HepG2 (cell line): ENCODE measurements at regions not wholly inside any gene's neighbourhood (a gene's known extent, or its start where the extent isn't known, plus 50 kb on each side); places are given as distances from the start of the nearest gene placed in this dataset.

Experiments
- BCL6 ChIP-seq: IDR thresholded peaks from 2 replicates; pipeline ENCODE4 v1.6.1; 2016; ENCODE audit warnings: missing genetic modification reagents, missing compliant biosample characterization
- EED ChIP-seq: sonication (generic); formaldehyde crosslinking; IDR thresholded peaks from 2 replicates; pipeline ENCODE4 v1.5.0; 2020; ENCODE audit warnings: mild to moderate bottlenecking, missing genetic modification reagents
- HMG20B ChIP-seq: conservative IDR thresholded peaks from 2 replicates; pipeline ENCODE4 v1.6.1; 2016; ENCODE audit warnings: missing genetic modification reagents, missing compliant biosample characterization
- NFE2 ChIP-seq: sonication (generic); formaldehyde crosslinking; IDR thresholded peaks from 2 replicates; pipeline ENCODE4 v1.4.0; 2020; ENCODE audit warnings: missing genetic modification reagents
- POLR2A ChIP-seq, 2 experiments: IDR thresholded peaks; 2 replicates each; pipeline ENCODE4 v1.6.1; 2011; ENCODE audit warnings: low read depth in 2 of 2, low read length in 2 of 2, mild to moderate bottlenecking in 1 of 2, moderate library complexity in 1 of 2; ENCODE audit not compliant: insufficient read depth in 1 of 2
- POLR2AphosphoS5 ChIP-seq: IDR thresholded peaks from 2 replicates; pipeline ENCODE4 v1.6.1; 2012; ENCODE audit warnings: low read depth, low read length
- PREB ChIP-seq: sonication (generic); formaldehyde crosslinking; IDR thresholded peaks from 2 replicates; pipeline ENCODE4 v1.4.0; 2020; ENCODE audit warnings: missing genetic modification reagents
- SMARCE1 ChIP-seq: fragments of 450-650 bp; IDR thresholded peaks from 2 replicates; pipeline ENCODE4 v1.6.1; 2017; ENCODE audit warnings: borderline replicate concordance
- TEAD2 ChIP-seq: sonication (generic); formaldehyde crosslinking; IDR thresholded peaks from 2 replicates; pipeline ENCODE4 v1.9.0; 2021; ENCODE audit warnings: missing genetic modification reagents
- ZBTB38 ChIP-seq: sonication (generic); formaldehyde crosslinking; IDR thresholded peaks from 2 replicates; pipeline ENCODE4 v1.5.1; 2020; ENCODE audit warnings: mild to moderate bottlenecking, missing genetic modification reagents
- ZFP90 ChIP-seq: sonication (generic); formaldehyde crosslinking; IDR thresholded peaks from 2 replicates; pipeline ENCODE4 v1.8.0; 2022; ENCODE audit warnings: missing genetic modification reagents, mild to moderate bottlenecking, inconsistent platforms, borderline replicate concordance
- ZNF142 ChIP-seq: sonication (generic); formaldehyde crosslinking; IDR thresholded peaks from 2 replicates; pipeline ENCODE4 v1.4.0; 2020; ENCODE audit warnings: missing genetic modification reagents
- ZNF207 ChIP-seq: fragments of 450-650 bp; IDR thresholded peaks from 2 replicates; pipeline ENCODE4 v1.6.1; 2016; ENCODE audit warnings: antibody characterized with exemption, borderline replicate concordance
- ZNF7 ChIP-seq: IDR thresholded peaks from 2 replicates; pipeline ENCODE4 v1.6.1; 2016; ENCODE audit warnings: missing biosample characterization, missing genetic modification reagents

- TF ChIP-seq BCL6 (CRISPR knock-in tag), result no peak
- TF ChIP-seq ZNF142 (CRISPR knock-in tag), result no peak
- no peak for TF ChIP-seq PREB (CRISPR knock-in tag)
- no peak for TF ChIP-seq POLR2A (IDR thresholded peaks at IDR 0.05; ENCODE audit: insufficient read depth in 1 of 2, low read depth in 2 of 2, low read length in 2 of 2)
- TF ChIP-seq SMARCE1, result no peak
- no peak for TF ChIP-seq HMG20B (CRISPR knock-in tag)
- no peak for TF ChIP-seq POLR2AphosphoS5
- TF ChIP-seq EED (CRISPR knock-in tag), result no peak
- no peak for TF ChIP-seq ZNF7
- no peak for TF ChIP-seq ZFP90 (CRISPR knock-in tag)
- no peak for TF ChIP-seq NFE2 (CRISPR knock-in tag)
- no peak for TF ChIP-seq ZNF207
- TF ChIP-seq ZBTB38 (CRISPR knock-in tag), result no peak
- no peak for TF ChIP-seq TEAD2
These were observed 625.2 kb upstream of the CDH8 start for GRCh38 chr16:62661435-62661834.
